RWPE2 (cell line): ENCODE measurements at regions not wholly inside any gene's neighbourhood (a gene's known extent, or its start where the extent isn't known, plus 50 kb on each side); places are given as distances from the start of the nearest gene placed in this dataset.
A peak's percentile ranks its signal among the peaks of the same experiment; 100 is the strongest.

Experiments
- ATAC-seq: fragments of 200-7000 bp; cut with Tn5 transposase; 3 replicates; pipeline ENCODE4 v1.9.1; 2021; ENCODE audit warnings: low read depth
- DNase-seq: peaks from one replicate; pipeline ENCODE4 v3.0.0-alpha.2; 2020; ENCODE audit warnings: low spot score
- H3K27ac ChIP-seq: fragments of 450-650 bp; 2 replicates; pipeline ENCODE4 v1.5.1; 2017; ENCODE audit warnings: mild to moderate bottlenecking; ENCODE audit not compliant: poor library complexity, severe bottlenecking
- H3K27me3 ChIP-seq: fragments of 250-450 bp; sonication (Bioruptor Pico); 2 replicates; pipeline ENCODE4 v1.5.1; 2021; ENCODE audit warnings: mild to moderate bottlenecking, moderate library complexity; ENCODE audit not compliant: insufficient read depth, poor library complexity, severe bottlenecking
- H3K36me3 ChIP-seq: fragments of 250-450 bp; sonication (Bioruptor Pico); 2 replicates; pipeline ENCODE4 v1.5.1; 2020; ENCODE audit warnings: low read depth, mild to moderate bottlenecking, moderate library complexity
- H3K4me1 ChIP-seq: fragments of 250-450 bp; sonication (Bioruptor Pico); 2 replicates; pipeline ENCODE4 v1.5.1; 2021; ENCODE audit warnings: mild to moderate bottlenecking, moderate library complexity; ENCODE audit not compliant: insufficient read depth, poor library complexity, severe bottlenecking
- H3K4me3 ChIP-seq: fragments of 250-450 bp; sonication (Bioruptor Pico); 2 replicates; pipeline ENCODE4 v1.5.1; 2021; ENCODE audit warnings: mild to moderate bottlenecking, moderate library complexity; ENCODE audit not compliant: severe bottlenecking
- H3K9me3 ChIP-seq: fragments of 250-450 bp; sonication (Bioruptor Pico); 2 replicates; pipeline ENCODE4 v1.5.1; 2021; ENCODE audit warnings: mild to moderate bottlenecking, moderate library complexity; ENCODE audit not compliant: severe bottlenecking
- TF ChIP-seq, protein P1 (sequence below): fragments of 450-650 bp; IDR thresholded peaks from one replicate; pipeline ENCODE4 v1.5.1; 2017; ENCODE audit warnings: mild to moderate bottlenecking, moderate library complexity; ENCODE audit not compliant: poor library complexity, severe bottlenecking

DNA sequence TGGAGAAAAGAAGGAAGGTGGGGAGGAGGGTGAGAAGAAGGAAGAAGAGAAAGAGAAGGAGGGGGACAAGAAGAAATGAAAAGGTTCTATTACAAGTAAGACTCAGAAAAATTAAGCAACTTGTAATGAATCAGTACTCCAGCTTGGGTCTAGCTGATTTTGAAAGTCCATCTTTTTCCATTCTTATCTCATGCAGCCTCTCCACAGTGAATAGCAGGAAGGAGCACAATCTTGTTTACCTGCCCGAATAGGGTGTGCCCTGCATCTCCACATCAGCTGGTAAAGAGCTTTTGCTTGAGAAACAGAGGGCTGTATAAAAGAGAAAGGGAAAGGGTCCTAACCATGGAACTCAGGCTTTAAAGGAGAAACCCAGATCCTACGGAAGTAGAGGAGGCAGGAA lies 348.8 kb downstream of the TPBG start:
- H3K27me3 ChIP-seq = no peaks in the 10 kb centered on the region
- TF ChIP-seq, protein P1, sequence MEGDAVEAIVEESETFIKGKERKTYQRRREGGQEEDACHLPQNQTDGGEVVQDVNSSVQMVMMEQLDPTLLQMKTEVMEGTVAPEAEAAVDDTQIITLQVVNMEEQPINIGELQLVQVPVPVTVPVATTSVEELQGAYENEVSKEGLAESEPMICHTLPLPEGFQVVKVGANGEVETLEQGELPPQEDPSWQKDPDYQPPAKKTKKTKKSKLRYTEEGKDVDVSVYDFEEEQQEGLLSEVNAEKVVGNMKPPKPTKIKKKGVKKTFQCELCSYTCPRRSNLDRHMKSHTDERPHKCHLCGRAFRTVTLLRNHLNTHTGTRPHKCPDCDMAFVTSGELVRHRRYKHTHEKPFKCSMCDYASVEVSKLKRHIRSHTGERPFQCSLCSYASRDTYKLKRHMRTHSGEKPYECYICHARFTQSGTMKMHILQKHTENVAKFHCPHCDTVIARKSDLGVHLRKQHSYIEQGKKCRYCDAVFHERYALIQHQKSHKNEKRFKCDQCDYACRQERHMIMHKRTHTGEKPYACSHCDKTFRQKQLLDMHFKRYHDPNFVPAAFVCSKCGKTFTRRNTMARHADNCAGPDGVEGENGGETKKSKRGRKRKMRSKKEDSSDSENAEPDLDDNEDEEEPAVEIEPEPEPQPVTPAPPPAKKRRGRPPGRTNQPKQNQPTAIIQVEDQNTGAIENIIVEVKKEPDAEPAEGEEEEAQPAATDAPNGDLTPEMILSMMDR = no peak
- H3K9me3 ChIP-seq = no peaks in the 10 kb centered on the region
- H3K27ac ChIP-seq = no peak overlapping the region
- DNase-seq (no peak), ATAC-seq (no peak)
- H3K36me3 ChIP-seq = no peaks in the 10 kb centered on the region
- H3K4me3 ChIP-seq = no peak overlapping the region
- H3K4me1 ChIP-seq = no peaks in the 10 kb centered on the region

DNA sequence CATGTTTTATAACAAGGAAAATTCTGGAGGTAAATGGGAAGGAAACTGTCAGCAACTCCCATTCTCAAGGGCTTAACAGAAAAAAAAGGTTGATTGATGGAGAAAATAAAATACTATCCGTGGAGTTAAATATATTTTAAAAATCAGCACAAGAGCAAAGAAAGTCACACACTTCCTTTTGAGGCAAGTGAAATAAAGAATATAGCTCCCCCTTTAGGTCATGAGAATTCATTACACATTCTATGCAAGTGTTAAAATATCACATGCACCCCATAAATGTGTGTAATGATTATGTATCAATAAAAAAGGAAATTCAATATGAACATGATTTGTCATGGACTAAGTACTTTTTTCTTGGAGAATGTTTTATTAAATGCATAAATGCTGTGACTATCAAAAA lies 349.2 kb downstream of the TPBG start:
- no peak overlapping the region for H3K4me3 ChIP-seq
- TF ChIP-seq, protein P1 = peak; percentile 32
- no peaks in the 10 kb centered on the region for H3K27me3 ChIP-seq
- no peaks in the 10 kb centered on the region for H3K36me3 ChIP-seq
- DNase-seq (no peak), ATAC-seq (no peak)
- H3K27ac ChIP-seq = no peak overlapping the region
- no peaks in the 10 kb centered on the region for H3K4me1 ChIP-seq
- no peaks in the 10 kb centered on the region for H3K9me3 ChIP-seq

DNA sequence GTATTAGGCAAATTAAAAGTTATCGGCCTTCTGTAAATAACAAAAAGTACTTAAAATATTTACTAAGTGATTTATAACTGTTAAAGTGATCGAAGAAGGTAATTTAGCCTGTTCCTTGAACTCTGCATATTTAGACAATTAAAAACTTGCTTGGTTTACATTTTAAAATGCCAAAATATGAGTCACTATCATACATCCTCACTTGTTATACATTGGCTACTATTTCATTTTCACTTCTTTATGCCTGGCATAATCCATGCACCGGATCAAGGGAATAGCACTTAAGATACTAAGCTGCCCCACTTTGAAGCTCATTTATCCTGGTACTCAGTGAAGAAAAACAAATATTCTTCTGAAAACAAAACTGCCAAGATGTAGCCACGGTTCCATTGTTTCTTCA lies 344.6 kb downstream of the UBE3D start:
- DNase-seq (no peak), ATAC-seq (no peak)
- Histone ChIP-seq H3K27ac (no peak overlapping the region), H3K4me3 (no peak overlapping the region), H3K4me1 (no peaks in the 10 kb centered on the region), H3K9me3 (no peaks in the 10 kb centered on the region), H3K27me3 (peaks cover 4% of the 10 kb centered on the region), H3K36me3 (no peaks in the 10 kb centered on the region)
- TF ChIP-seq, protein P1 = no peak

DNA sequence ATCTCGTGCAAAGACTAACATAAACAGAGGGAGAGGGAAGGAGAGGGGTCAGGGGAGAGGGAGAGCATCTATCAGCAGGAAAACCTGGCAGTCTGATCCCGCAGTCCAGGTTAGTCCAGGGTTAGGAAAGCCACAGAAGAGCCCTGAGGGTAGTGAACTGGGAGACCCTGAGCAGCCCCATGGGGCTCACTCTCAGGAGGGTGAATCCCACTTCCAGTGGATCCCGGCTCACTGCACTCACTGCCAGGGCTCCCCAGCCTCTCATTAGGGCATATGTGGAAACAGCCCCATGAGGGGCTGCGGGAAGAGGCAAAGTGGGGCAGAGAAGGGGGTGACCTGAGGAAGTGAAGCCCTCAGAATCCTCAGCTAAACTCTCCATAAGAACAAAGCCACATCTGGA lies 329.9 kb downstream of the UBE3D start:
- no peaks in the 10 kb centered on the region for H3K27me3 ChIP-seq
- TF ChIP-seq, protein P1 = no peak
- no peak overlapping the region for H3K27ac ChIP-seq
- no peaks in the 10 kb centered on the region for H3K4me1 ChIP-seq
- H3K4me3 ChIP-seq = no peak overlapping the region
- H3K9me3 ChIP-seq = no peaks in the 10 kb centered on the region
- ATAC-seq = no peak
- DNase-seq = no peak
- H3K36me3 ChIP-seq = no peaks in the 10 kb centered on the region

DNA sequence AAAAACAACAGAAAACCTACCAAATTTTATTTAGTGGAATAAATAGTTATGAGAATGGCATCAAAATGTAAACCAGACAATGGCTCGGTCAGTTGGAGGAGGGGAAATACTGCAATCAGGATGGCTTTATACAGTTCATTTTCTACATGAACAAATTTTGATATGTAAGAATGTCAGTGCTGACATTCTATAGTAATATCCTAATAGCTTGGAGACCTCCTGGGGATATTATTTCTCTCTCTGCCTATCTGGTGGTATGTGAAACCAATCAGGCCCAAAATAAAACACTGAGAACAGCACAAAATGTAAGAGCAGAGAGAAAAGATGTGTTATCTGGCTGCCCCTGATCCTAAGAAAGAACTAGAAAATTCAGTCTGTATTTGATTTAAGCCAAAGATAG lies 327.7 kb downstream of the UBE3D start:
- no peak for DNase-seq

More for the DNA sequence above, 327.7 kb downstream of the UBE3D start:
- H3K4me1 ChIP-seq = no peaks in the 10 kb centered on the region
- no peaks in the 10 kb centered on the region for H3K9me3 ChIP-seq
- no peaks in the 10 kb centered on the region for H3K27me3 ChIP-seq
- no peak overlapping the region for H3K27ac ChIP-seq
- TF ChIP-seq, protein P1 = no peak
- ATAC-seq = no peak
- no peaks in the 10 kb centered on the region for H3K36me3 ChIP-seq
- H3K4me3 ChIP-seq = no peak overlapping the region
